Upper lobe of left lung (tissue), 4 donors: ENCODE measurements at regions not wholly inside any gene's neighbourhood (a gene's known extent, or its start where the extent isn't known, plus 50 kb on each side); places are given as distances from the start of the nearest gene placed in this dataset.

Experiments used
- CTCF ChIP-seq, 6 experiments: fragments of 450-650 bp in 4 of 6; fragments of 200-600 bp in 2 of 6; sonication (generic) in 2 of 6; IDR thresholded peaks; one replicate each; pipeline ENCODE4 v1.5.1; 2016 to 2019; ENCODE audit warnings: antibody characterized with exemption in 6 of 6
- EP300 ChIP-seq, 4 donors: sonication (generic); formaldehyde crosslinking; IDR thresholded peaks; one replicate each; pipeline ENCODE4 v1.5.1; 2017; ENCODE audit warnings: antibody characterized with exemption in 4 of 4, control low read depth in 2 of 4
- POLR2A ChIP-seq, 4 donors: fragments of 450-650 bp; IDR thresholded peaks; one replicate each; pipeline ENCODE4 v1.5.1; 2016 to 2017; ENCODE audit warnings: antibody characterized with exemption in 4 of 4, mild to moderate bottlenecking in 2 of 4

DNA sequence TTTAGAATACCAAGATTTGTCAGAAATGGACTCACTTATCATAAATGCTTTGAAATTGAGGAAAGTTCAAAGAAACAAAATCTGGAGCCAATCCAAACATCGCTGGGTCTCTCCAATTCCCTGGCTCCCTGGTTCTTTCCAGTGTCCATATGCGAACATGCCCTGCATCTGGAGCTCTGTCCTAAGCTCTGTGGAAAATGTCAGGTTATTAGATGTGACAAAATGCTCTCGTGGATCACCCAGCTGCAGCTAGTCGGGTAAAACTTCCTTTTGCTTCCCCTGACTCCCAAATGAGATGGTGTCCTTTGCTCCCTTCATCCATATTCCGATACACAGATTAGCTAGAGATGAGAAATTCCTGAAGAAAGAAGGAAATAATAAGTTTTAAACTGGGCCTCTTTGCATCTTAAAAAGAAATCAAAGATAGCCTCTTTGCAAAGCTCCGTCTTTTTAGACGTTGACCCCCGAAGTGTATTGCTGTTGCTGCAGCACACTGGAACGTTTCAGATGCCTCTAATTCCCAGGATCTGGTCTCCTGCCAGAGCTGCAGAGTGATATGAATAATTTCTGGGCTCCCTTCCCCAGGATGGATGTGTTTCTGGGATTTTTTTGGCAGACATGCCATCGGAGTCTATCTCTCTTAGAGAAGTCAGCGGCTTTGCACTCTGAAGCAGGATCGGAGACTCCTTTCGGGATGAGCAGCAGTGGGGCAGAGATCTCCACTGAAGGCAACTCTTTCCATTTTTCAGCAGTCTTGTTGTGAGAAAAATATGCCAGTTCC lies 102.9 kb downstream of the TEX26 start:
- no peak for TF ChIP-seq CTCF (IDR thresholded peaks at IDR 0.05)
- no peak for TF ChIP-seq POLR2A (IDR thresholded peaks at IDR 0.05)
- no peak for TF ChIP-seq EP300 (IDR thresholded peaks at IDR 0.05)
